GM20000 (cell line): ENCODE measurements at regions not wholly inside any gene's neighbourhood (a gene's known extent, or its start where the extent isn't known, plus 50 kb on each side); places are given as distances from the start of the nearest gene placed in this dataset.

Experiments
- DNase-seq: peaks from one replicate; pipeline ENCODE4 v3.0.0; 2012; ENCODE audit warnings: low spot score
- CTCF ChIP-seq: IDR thresholded peaks from 2 replicates; pipeline ENCODE4 v1.5.1; 2012; ENCODE audit warnings: mild to moderate bottlenecking, control low read depth; ENCODE audit errors: extremely low read depth, missing control alignments

- no peak for DNase-seq
- TF ChIP-seq CTCF = no peak
Measured at GRCh38 chr5:10036136-10036815, 213.4 kb downstream of the ATPSCKMT start.

DNA sequence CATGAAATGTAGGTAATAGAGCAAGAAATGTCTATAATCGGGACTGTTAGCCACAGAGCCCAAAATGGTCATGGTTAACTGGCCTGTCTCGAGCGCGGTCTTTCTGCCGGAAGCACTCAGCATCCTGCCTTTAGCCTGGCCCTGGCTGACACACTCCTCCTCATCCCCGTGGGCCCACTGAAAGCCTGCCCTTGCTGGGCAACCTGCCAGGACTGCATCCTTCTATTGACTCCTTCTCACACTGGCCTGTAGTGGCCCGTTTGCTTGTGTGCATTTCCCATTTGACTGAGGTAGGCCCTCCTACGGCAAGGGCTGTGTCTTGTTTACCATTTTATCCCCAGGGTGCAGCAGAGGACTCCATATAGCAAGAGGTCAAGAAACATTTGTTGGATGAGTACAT, 215.7 kb downstream of the ATPSCKMT start:
- no peak for TF ChIP-seq CTCF
- DNase-seq = no peak

DNA sequence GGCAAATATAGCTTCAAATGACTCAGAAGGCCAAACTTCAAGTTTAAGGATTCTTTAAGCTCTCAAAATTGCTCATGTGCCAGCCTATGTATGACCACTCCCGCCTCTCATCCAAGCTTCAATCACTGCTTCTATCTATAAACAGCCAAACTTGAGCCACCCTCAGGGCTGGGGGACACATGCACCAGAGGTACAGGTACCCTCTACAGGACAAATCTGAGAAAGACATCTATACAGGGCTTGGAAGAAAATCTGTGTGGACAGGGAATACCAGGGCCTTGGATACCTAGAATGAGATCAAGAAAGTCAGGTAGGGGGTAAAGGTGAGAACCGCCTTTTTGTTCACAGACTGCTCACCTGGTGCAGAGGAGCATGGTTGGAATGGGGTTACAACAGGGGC, 217.9 kb downstream of the ATPSCKMT start:
- TF ChIP-seq CTCF = no peak

GRCh38 chr5:10030219-10030831, 219.4 kb downstream of the ATPSCKMT start:
- TF ChIP-seq CTCF = no peak
- DNase-seq = no peak

More for the DNA sequence above, 217.9 kb downstream of the ATPSCKMT start:
- DNase-seq = no peak

- DNase-seq = no peak
- no peak for TF ChIP-seq CTCF
Measured at GRCh38 chr5:10023494-10023893, 226.2 kb downstream of the ATPSCKMT start.

- no peak for DNase-seq
- TF ChIP-seq CTCF = no peak
Measured at GRCh38 chr5:10021248-10021647, 228.4 kb downstream of the ATPSCKMT start.

GRCh38 chr5:10019236-10019635, 230.5 kb downstream of the ATPSCKMT start:
- DNase-seq = peak; percentile 0
- no peak for TF ChIP-seq CTCF
